Tibial artery (tissue), 4 donors: ENCODE measurements at regions not wholly inside any gene's neighbourhood (a gene's known extent, or its start where the extent isn't known, plus 50 kb on each side); places are given as distances from the start of the nearest gene placed in this dataset.
"Not testable (repeated sequence)": the region's sequence is repeated elsewhere in the genome, so short reads cannot be mapped to it uniquely, and the experiment has no call there.

ENCODE experiments used
- DNase-seq, 2 donors: peaks; one replicate each; pipeline ENCODE4 v3.0.0-alpha.2; 2019
- H3K27ac ChIP-seq, 2 donors: fragments of 200-600 bp; sonication (generic) in 1 of 2; 1 replicate in 1 of 2; 2 replicates in 1 of 2; pipeline ENCODE4 v1.5.1; 2018 to 2019; ENCODE audit warnings: mild to moderate bottlenecking in 1 of 2
- H3K27me3 ChIP-seq, 2 donors: fragments of 200-600 bp; sonication (generic) in 1 of 2; one replicate each; pipeline versions ENCODE4 v1.5.1 to v1.6.0; 2016 to 2019
- H3K36me3 ChIP-seq, 3 donors: fragments of 200-600 bp; sonication (generic) in 2 of 3; one replicate each; pipeline ENCODE4 v1.5.1; 2016 to 2019; ENCODE audit warnings: mild to moderate bottlenecking in 2 of 3
- H3K4me1 ChIP-seq, 4 donors: fragments of 200-600 bp; sonication (generic) in 2 of 4; 1 replicate in 3 of 4; 2 replicates in 1 of 4; pipeline ENCODE4 v1.5.1; 2016 to 2019
- H3K4me3 ChIP-seq, 2 donors: fragments of 200-600 bp; sonication (generic) in 1 of 2; 1 replicate in 1 of 2; 2 replicates in 1 of 2; pipeline ENCODE4 v1.5.1; 2018 to 2019; ENCODE audit warnings: mild to moderate bottlenecking in 2 of 2
- H3K9me3 ChIP-seq, 3 donors: fragments of 200-600 bp; sonication (generic) in 1 of 3; one replicate each; pipeline ENCODE4 v1.5.1; 2016 to 2019
- intact Hi-C: fragments of 100-400 bp; cut with DNase I; formaldehyde crosslinking; loops from one replicate; pipeline ENCODE4 v1.15.0; 2023; ENCODE audit warnings: low total_unique reads
- TF ChIP-seq, protein P1 (sequence below), 2 experiments: fragments of 200-600 bp in 1 of 2; fragments of 450-650 bp in 1 of 2; IDR thresholded peaks; one replicate each; pipeline ENCODE4 v1.5.1; 2017 to 2019; ENCODE audit warnings: antibody characterized with exemption in 2 of 2, mild to moderate bottlenecking in 1 of 2, moderate library complexity in 1 of 2

GRCh38 chr5:97297704-97298091 lies 114.7 kb upstream of the RIOK2 start:
- H3K27ac ChIP-seq: no peak overlapping the region
- intact Hi-C loops: no loop called here
- H3K9me3 ChIP-seq: no peaks in the 10 kb centered on the region

GRCh38 chr5:97301181-97301580 lies 118.1 kb upstream of the RIOK2 start:
- H3K4me1 ChIP-seq, H3K27ac ChIP-seq, DNase-seq, H3K4me3 ChIP-seq, H3K27me3 ChIP-seq, intact Hi-C loops, H3K36me3 ChIP-seq, H3K9me3 ChIP-seq: not testable (repeated sequence)

More at GRCh38 chr5:97297704-97298091, 114.7 kb upstream of the RIOK2 start:
- H3K27me3 ChIP-seq: no peaks in the 10 kb centered on the region
- DNase-seq: no peak
- H3K4me1 ChIP-seq: no peaks in the 10 kb centered on the region
- TF ChIP-seq, protein P1, sequence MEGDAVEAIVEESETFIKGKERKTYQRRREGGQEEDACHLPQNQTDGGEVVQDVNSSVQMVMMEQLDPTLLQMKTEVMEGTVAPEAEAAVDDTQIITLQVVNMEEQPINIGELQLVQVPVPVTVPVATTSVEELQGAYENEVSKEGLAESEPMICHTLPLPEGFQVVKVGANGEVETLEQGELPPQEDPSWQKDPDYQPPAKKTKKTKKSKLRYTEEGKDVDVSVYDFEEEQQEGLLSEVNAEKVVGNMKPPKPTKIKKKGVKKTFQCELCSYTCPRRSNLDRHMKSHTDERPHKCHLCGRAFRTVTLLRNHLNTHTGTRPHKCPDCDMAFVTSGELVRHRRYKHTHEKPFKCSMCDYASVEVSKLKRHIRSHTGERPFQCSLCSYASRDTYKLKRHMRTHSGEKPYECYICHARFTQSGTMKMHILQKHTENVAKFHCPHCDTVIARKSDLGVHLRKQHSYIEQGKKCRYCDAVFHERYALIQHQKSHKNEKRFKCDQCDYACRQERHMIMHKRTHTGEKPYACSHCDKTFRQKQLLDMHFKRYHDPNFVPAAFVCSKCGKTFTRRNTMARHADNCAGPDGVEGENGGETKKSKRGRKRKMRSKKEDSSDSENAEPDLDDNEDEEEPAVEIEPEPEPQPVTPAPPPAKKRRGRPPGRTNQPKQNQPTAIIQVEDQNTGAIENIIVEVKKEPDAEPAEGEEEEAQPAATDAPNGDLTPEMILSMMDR (IDR thresholded peaks at IDR 0.05): no peak
- no peak overlapping the region for H3K4me3 ChIP-seq
- H3K36me3 ChIP-seq: no peaks in the 10 kb centered on the region

- Histone ChIP-seq H3K4me3 (no peak overlapping the region), H3K36me3 (no peaks in the 10 kb centered on the region), H3K27me3 (no peaks in the 10 kb centered on the region), H3K27ac (no peak overlapping the region), H3K9me3 (peaks cover 0 to 18% (median 10%) of the 10 kb centered on the region in 3 donors), H3K4me1 (no peaks in the 10 kb centered on the region)
- TF ChIP-seq, protein P1 (IDR thresholded peaks at IDR 0.05): no peak
- no peak for DNase-seq
- intact Hi-C loops: no loop called here
Measured at GRCh38 chr5:97338729-97339128, 155.7 kb upstream of the RIOK2 start.

- intact Hi-C loops: no loop called here
- no peak for DNase-seq
- H3K4me1 ChIP-seq: no peaks in the 10 kb centered on the region
- TF ChIP-seq, protein P1 (IDR thresholded peaks at IDR 0.05): no peak
- H3K9me3 ChIP-seq: peaks cover 0 to 12% (median 10%) of the 10 kb centered on the region in 3 donors
- no peaks in the 10 kb centered on the region for H3K36me3 ChIP-seq
- no peak overlapping the region for H3K27ac ChIP-seq
- H3K4me3 ChIP-seq: no peak overlapping the region
- H3K27me3 ChIP-seq: no peaks in the 10 kb centered on the region
Measured at GRCh38 chr5:97355775-97356174, 172.7 kb upstream of the RIOK2 start.

GRCh38 chr5:97363577-97363976 lies 180.5 kb upstream of the RIOK2 start:
- TF ChIP-seq, protein P1 (IDR thresholded peaks at IDR 0.05): no peak
- no peak for DNase-seq
- Histone ChIP-seq H3K9me3 (no peaks in the 10 kb centered on the region), H3K27me3 (no peaks in the 10 kb centered on the region), H3K4me1 (no peaks in the 10 kb centered on the region), H3K27ac (no peak overlapping the region), H3K4me3 (no peak overlapping the region), H3K36me3 (no peaks in the 10 kb centered on the region)
- intact Hi-C loops: no loop called here

DNA sequence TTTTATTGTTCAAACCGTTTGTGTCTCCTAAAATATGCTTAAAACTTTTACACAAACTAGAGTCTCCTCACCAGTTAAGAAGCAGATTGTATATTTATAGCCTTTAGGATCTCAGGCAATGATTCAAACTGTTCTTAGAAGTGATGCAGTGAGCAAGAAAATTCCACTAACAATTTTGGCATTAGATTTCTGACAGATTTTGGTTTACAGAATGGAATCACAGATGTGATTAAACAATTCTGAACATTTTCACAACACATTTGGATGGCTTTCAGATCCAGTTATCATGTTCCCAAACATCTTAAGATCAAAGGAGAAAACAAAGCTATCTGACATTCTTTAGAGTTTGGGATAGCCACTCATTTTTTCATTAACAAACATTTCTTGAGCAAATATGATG lies 181.7 kb upstream of the RIOK2 start:
- Histone ChIP-seq H3K4me1 (no peaks in the 10 kb centered on the region), H3K9me3 (no peaks in the 10 kb centered on the region), H3K27me3 (no peaks in the 10 kb centered on the region), H3K4me3 (no peak overlapping the region), H3K27ac (no peak overlapping the region), H3K36me3 (no peaks in the 10 kb centered on the region)
- intact Hi-C loops: no loop called here
- TF ChIP-seq, protein P1 (IDR thresholded peaks at IDR 0.05): no peak
- DNase-seq: no peak
